HG03432 (cell line): ENCODE measurements at regions not wholly inside any gene's neighbourhood (a gene's known extent, or its start where the extent isn't known, plus 50 kb on each side); places are given as distances from the start of the nearest gene placed in this dataset.
"Not testable (repeated sequence)": the region's sequence is repeated elsewhere in the genome, so short reads cannot be mapped to it uniquely, and the experiment has no call there.

Experiments used
- ATAC-seq: cut with Tn5 transposase; IDR thresholded peaks from one replicate; pipeline ENCODE4 v1.9.1; 2021; ENCODE audit warnings: mild to moderate bottlenecking, moderate library complexity; ENCODE audit not compliant: unreplicated experiment

DNA sequence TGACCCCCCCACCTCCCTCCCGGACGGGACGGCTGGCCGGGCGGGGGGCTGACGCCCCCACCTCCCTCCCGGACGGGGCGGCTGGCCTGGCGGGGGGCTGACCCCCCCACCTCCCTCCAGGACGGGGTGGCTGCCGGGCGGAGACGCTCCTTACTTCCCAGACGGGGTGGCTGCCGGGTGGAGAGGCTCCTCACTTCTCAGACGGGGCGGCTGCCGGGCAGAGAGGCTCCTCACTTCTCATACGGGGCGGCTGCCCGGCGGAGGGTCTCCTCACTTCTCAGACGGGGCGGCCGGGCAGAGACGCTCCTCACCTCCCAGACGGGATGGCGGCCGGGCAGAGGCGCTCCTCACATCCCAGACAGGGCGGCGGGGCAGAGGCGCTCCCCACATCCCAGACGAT, 84.7 kb downstream of the OR2B2 start:
- not testable (repeated sequence) for ATAC-seq

- ATAC-seq, result not testable (repeated sequence)
Measured at GRCh38 chr6:27826612-27826985, 85.6 kb downstream of the OR2B2 start.

GRCh38 chr6:27825848-27826611, 86.2 kb downstream of the OR2B2 start:
- not testable (repeated sequence) for ATAC-seq

DNA sequence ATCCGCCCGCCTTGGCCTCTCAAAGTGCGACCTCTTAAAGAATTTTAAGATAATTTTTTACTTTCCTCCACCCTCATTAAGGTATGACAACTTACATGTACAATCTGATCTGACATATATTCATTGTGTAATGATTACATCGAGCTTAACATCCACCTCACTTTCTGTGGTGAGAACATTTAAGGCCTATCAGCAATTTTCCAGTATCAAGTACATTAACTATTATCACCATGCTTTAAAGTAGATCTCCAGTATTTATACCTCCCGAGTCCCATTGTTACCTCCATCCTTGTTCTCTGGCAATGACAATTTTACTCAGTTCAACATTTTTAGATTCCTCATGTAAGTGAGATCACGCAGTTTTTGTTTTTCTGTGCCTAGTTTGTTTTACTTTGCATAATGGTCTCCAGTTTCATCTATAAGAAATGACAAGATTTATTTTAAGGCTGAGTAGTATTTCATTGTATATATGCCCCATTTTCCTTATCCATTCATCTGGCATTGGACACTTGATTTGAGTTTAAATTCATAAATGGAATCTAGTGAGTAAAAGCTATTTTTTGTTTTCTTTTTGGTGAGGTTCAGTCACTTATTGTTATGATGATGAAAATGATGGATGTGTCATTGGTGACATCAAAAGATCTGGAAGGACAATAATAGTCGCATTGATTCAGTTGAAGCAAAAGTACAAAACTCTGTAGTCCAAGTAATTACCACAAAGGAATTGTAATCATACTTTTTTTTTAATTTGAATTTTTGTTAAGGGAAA, 87.0 kb downstream of the OR2B2 start:
- ATAC-seq, result peak; percentile 3

DNA sequence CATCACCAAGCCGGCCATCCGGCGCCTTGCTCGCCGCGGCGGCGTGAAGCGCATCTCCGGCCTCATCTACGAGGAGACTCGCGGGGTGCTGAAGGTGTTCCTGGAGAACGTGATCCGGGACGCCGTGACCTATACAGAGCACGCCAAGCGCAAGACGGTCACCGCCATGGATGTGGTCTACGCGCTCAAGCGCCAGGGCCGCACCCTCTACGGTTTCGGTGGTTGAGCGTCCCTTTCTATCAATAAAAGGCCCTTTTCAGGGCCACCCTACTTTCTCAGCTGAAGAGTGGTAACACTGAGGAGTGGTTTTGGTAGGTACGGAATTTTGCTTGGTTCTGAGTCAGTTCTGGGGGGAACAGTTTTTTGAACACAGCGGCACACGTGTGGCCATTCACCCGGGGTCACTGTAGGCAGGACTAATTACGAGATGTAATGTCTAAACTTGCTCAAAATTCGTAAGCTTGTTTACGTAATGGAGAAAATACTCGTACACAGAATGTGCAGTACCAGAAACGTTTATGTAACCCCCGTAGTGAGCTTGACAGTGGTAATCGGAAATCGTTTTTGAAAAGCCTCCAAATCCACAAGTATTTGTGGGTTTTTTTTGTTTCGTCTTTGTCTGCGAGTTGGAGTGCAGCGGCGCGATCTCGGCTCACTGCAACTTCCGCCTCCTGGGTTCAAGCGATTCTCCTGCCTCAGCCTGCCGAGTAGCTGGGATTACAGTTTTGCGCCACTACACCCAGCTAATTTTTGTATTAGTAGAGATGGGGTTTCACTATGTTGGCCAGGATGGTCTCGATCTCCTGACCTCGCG, 87.8 kb downstream of the OR2B2 start:
- ATAC-seq, result peak; percentile 72

DNA sequence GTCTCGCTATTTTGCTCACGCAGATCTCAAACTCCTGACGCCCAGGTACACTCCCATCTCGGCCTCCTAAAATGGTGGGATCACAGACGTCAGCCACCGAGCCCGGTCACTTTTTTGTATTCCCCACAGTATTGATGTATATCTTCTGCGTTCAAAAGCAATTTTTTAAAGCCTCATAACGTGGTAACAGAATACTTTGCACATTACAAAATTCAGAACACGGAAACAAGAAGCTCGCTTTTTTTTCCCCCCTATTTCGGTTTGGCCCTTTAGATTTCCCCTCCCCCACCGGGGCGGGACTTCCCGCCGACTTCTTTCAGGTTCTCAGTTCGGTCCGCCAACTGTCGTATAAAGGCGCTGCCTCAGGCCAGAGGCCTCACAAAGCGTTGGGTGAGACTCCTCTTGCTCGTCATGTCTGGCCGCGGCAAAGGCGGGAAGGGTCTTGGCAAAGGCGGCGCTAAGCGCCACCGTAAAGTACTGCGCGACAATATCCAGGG, 88.4 kb downstream of the OR2B2 start:
- peak; percentile 84 for ATAC-seq

DNA sequence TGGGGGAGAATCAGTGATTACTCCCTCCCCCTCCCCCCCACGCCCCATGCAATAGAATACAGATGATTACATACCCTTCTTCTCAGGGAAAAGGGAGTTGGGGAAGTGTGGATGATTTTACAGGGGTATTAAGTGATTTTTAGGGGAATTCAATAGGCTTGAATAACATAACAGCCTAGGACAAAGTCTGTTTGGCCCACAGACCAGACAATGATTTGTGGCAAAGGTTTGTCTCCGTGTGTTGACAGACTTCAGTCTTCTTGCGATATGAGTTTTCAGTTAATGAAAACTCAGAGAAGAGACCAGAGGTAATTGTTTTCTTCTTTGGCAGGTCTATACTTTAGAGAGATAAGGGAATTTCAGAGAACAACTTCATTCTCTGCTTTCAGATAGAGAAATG, 95.3 kb downstream of the OR2B2 start:
- no peak for ATAC-seq

- ATAC-seq, result peak; percentile 52
Measured at GRCh38 chr6:27814665-27815424, 97.4 kb downstream of the OR2B2 start.

- ATAC-seq, result not testable (repeated sequence)
Measured at GRCh38 chr6:27814415-27814664, 97.9 kb downstream of the OR2B2 start.

DNA sequence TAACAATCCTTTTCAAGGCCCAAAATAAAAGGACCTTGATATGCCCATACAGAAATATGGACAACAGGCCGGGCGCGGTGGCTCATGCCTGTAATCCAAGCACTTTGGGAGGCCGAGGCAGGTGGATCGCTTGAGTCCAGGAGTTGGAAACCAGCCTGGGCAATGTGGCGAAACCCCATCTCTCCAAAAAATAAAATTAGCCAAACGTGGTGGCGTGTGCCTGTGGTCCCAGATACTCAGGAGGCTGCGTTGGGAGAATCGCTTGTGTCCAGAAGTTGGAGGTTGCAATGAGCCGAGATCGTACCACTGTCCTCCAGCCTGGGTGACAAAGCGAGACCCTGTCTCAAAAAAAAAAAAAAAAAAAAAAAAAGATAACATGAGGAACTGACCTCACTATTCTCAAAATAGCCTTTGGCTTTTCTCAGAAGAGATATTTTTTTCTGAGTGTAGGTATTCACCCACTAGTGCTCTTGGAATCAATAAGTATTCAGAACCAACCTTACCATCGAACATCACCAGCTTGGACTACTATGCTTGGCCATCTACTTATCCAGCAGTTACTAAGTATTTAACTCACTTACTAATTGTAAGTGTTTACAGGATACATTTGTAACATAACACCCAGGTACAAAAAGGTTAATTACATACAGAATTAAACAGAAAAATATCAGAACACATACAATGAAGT, 99.2 kb downstream of the OR2B2 start:
- no peak for ATAC-seq

- ATAC-seq, result no peak
Measured at GRCh38 chr6:27812078-27812804, 100.0 kb downstream of the OR2B2 start.

DNA sequence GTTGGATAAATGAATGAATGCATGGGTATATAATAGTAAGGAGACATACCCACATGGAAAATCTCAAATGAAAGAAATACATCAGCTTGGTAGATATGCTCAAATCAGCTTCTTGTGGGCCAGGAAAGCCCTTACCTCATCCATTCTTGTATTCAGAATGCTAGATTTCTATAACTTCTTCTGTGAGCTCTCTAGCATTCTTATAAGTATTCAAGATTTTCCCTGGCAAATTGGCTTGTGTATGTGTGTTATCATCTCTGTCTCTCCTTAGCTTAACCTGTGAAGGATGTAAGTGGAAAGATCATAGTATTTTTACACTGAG, 100.8 kb downstream of the OR2B2 start:
- no peak for ATAC-seq

GRCh38 chr6:27810768-27811450, 101.3 kb downstream of the OR2B2 start:
- no peak for ATAC-seq

GRCh38 chr6:27809939-27810767, 102.0 kb downstream of the OR2B2 start:
- ATAC-seq, result peak; percentile 31

- no peak for ATAC-seq
Measured at GRCh38 chr6:27809067-27809938, 102.9 kb downstream of the OR2B2 start.

GRCh38 chr6:27808242-27809066, 103.7 kb downstream of the OR2B2 start:
- not testable (repeated sequence) for ATAC-seq
